ENCODE measurements at regions not wholly inside any gene's neighbourhood (a gene's known extent, or its start where the extent isn't known, plus 50 kb on each side); places are given as distances from the start of the nearest gene placed in this dataset.

- H3K9me3 Mint-ChIP-seq: no peaks in the 10 kb centered on the region
- no peak for DNase-seq (ENCODE audit: low read depth, low spot score)
- H3K36me3 Mint-ChIP-seq (ENCODE audit: low read depth): no peaks in the 10 kb centered on the region
- no peak overlapping the region for H3K27ac Mint-ChIP-seq (ENCODE audit: unreplicated experiment)
- no peak overlapping the region for H3K4me3 Mint-ChIP-seq
- no peaks in the 10 kb centered on the region for H3K4me1 Mint-ChIP-seq
- H3K27me3 Mint-ChIP-seq (ENCODE audit: low read depth): no peaks in the 10 kb centered on the region
- TF ChIP-seq, protein P1, sequence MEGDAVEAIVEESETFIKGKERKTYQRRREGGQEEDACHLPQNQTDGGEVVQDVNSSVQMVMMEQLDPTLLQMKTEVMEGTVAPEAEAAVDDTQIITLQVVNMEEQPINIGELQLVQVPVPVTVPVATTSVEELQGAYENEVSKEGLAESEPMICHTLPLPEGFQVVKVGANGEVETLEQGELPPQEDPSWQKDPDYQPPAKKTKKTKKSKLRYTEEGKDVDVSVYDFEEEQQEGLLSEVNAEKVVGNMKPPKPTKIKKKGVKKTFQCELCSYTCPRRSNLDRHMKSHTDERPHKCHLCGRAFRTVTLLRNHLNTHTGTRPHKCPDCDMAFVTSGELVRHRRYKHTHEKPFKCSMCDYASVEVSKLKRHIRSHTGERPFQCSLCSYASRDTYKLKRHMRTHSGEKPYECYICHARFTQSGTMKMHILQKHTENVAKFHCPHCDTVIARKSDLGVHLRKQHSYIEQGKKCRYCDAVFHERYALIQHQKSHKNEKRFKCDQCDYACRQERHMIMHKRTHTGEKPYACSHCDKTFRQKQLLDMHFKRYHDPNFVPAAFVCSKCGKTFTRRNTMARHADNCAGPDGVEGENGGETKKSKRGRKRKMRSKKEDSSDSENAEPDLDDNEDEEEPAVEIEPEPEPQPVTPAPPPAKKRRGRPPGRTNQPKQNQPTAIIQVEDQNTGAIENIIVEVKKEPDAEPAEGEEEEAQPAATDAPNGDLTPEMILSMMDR (conservative IDR thresholded peaks at IDR 0.05): no peak
These were observed 139.4 kb upstream of the AGR3 start for GRCh38 chr7:17021205-17021604.

- H3K27me3 Mint-ChIP-seq (ENCODE audit: low read depth): no peaks in the 10 kb centered on the region
- no peak overlapping the region for H3K27ac Mint-ChIP-seq (ENCODE audit: unreplicated experiment)
- no peaks in the 10 kb centered on the region for H3K4me1 Mint-ChIP-seq
- TF ChIP-seq, protein P1 (conservative IDR thresholded peaks at IDR 0.05): no peak
- no peak overlapping the region for H3K4me3 Mint-ChIP-seq
- no peaks in the 10 kb centered on the region for H3K36me3 Mint-ChIP-seq (ENCODE audit: low read depth)
- no peaks in the 10 kb centered on the region for H3K9me3 Mint-ChIP-seq
- no peak for DNase-seq (ENCODE audit: low read depth, low spot score)
These were observed 141.1 kb upstream of the AGR3 start for GRCh38 chr7:17022920-17023319.

DNA sequence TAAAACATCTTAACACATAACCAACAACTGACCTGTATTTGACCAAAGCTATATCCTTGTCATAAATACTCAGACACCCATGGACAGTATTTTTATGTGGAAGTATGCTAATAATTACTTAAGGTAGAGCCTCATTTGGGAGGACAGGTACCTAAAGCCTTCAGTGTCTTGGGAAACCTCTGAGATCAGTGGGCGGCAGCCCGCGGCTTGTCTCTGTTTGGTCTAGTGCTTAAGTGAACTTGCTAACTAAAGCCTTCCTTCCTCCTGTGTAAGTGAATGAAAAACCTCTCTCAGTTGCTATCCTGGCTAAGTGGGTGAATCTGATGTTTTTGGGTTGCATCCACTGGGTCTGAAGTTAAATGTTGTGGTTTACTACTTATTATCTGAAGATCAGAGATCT is 144.5 kb upstream of the AGR3 start:
- TF ChIP-seq, protein P1 (conservative IDR thresholded peaks at IDR 0.05): no peak
- H3K27me3 Mint-ChIP-seq (ENCODE audit: low read depth): no peaks in the 10 kb centered on the region

DNA sequence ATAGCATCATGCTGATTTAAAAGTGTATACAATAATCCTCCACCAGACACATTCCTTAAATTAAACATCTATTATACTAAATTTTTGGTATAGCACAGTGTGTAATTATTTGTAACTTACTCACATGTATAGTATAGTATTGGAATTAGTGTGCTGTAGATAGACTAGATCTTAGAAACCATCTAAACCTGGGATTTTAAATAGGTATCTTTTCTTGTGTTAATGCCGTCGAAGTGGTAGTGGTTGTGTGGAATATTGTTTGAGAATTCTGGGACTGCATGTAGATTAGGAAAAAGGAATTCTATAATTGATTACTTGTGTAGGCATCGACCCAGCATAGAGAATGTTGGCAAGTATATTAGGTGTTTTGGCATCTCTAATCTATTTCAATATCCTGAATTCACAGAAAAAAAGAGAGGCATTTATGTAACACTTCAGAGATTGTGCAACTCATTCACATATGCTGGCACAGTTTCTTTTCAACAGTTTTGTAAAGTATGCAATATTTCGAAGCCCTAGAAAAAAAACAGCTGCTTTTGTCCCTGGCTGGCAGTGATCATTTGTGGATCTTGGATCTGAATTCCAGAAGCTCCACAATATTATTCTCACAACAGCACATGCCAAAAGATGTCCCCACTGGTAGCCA is 145.5 kb upstream of the AGR3 start:
- Mint-ChIP-seq H3K27me3 (ENCODE audit: low read depth) (no peaks in the 10 kb centered on the region), H3K9me3 (no peaks in the 10 kb centered on the region), H3K4me1 (no peaks in the 10 kb centered on the region), H3K27ac (ENCODE audit: unreplicated experiment) (no peak overlapping the region), H3K36me3 (ENCODE audit: low read depth) (no peaks in the 10 kb centered on the region), H3K4me3 (no peak overlapping the region)
- TF ChIP-seq, protein P1 (conservative IDR thresholded peaks at IDR 0.05): no peak
- DNase-seq (ENCODE audit: low read depth, low spot score): no peak

More for the DNA sequence above, 144.5 kb upstream of the AGR3 start:
- H3K36me3 Mint-ChIP-seq (ENCODE audit: low read depth): no peaks in the 10 kb centered on the region
- H3K4me3 Mint-ChIP-seq: no peak overlapping the region
- no peak for DNase-seq (ENCODE audit: low read depth, low spot score)
- no peaks in the 10 kb centered on the region for H3K9me3 Mint-ChIP-seq
- no peak overlapping the region for H3K27ac Mint-ChIP-seq (ENCODE audit: unreplicated experiment)
- no peaks in the 10 kb centered on the region for H3K4me1 Mint-ChIP-seq

DNA sequence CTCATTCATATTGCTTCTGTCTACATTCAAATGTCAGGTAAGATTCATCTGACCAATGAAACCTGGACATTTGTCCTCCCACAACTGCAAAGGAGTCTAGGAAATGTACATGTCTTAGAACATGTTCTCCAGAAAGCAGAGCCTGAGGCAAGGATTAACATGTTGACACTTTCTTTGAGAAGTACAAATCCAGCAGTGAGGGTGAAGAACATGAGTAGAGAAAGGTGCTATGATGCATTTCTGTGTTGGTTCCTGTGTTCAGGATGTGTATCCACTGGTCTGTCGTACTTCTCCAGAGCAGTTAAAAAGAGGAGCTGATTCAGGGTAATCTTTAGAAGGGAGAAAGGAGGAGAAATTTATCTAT is 146.0 kb upstream of the AGR3 start:
- no peak overlapping the region for H3K27ac Mint-ChIP-seq (ENCODE audit: unreplicated experiment)
- H3K4me3 Mint-ChIP-seq: no peak overlapping the region
- no peak for DNase-seq (ENCODE audit: low read depth, low spot score)
- no peaks in the 10 kb centered on the region for H3K27me3 Mint-ChIP-seq (ENCODE audit: low read depth)
- no peaks in the 10 kb centered on the region for H3K36me3 Mint-ChIP-seq (ENCODE audit: low read depth)
- TF ChIP-seq, protein P1 (conservative IDR thresholded peaks at IDR 0.05): no peak
- H3K4me1 Mint-ChIP-seq: no peaks in the 10 kb centered on the region
- H3K9me3 Mint-ChIP-seq: no peaks in the 10 kb centered on the region
